ENCODE measurements at regions not wholly inside any gene's neighbourhood (a gene's known extent, or its start where the extent isn't known, plus 50 kb on each side); places are given as distances from the start of the nearest gene placed in this dataset.

DNA sequence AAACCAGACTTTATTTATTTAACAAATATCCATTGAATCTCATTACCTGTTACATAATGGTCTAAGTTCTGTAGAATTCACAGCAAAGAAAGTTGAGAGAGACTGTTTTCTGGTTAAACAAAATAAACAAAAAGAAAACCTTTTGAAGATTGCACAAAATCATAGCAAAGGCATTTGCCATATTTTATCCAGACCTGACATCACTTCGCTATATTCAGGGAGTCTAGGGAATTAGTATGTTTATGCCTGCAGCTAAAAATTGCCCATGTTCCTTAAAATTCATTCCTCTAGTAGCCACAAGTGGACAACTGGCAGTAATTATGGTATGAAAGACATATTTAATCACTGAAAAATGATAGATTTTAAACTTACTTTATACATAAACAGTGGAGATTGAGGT, 577.0 kb upstream of the DAB2 start:
- 96 to 97% methylated on average over 1 of the region's 1 CpG for WGBS, 2 donors
- intact Hi-C loops (cut with DNase I): no loop called here
- TF ChIP-seq EP300 (IDR thresholded peaks at IDR 0.05) (no peak), POLR2AphosphoS5 (IDR thresholded peaks at IDR 0.05) (no peak), POLR2A (IDR thresholded peaks at IDR 0.05) (no peak)
- TF ChIP-seq, protein P1, sequence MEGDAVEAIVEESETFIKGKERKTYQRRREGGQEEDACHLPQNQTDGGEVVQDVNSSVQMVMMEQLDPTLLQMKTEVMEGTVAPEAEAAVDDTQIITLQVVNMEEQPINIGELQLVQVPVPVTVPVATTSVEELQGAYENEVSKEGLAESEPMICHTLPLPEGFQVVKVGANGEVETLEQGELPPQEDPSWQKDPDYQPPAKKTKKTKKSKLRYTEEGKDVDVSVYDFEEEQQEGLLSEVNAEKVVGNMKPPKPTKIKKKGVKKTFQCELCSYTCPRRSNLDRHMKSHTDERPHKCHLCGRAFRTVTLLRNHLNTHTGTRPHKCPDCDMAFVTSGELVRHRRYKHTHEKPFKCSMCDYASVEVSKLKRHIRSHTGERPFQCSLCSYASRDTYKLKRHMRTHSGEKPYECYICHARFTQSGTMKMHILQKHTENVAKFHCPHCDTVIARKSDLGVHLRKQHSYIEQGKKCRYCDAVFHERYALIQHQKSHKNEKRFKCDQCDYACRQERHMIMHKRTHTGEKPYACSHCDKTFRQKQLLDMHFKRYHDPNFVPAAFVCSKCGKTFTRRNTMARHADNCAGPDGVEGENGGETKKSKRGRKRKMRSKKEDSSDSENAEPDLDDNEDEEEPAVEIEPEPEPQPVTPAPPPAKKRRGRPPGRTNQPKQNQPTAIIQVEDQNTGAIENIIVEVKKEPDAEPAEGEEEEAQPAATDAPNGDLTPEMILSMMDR (IDR thresholded peaks at IDR 0.05): no peak

DNA sequence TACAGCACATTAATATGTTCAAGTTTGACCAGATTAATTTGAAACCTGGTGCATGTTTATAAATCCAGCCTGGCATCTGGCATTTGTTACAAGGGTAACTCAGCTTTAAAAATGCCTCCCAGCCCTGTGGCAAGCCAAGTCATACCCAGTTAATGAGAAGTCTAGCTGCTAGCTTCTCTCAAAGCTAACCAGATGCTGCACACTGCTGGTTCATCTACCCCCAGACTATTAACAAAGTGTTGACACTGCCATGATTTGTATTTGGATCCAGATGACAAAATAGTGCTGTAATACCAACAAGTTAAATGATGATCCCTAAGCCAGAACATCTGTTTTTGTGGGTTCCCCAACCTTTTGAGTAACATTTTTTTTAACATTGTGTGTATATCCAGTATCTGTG, 573.7 kb upstream of the DAB2 start:
- H3K4me1 ChIP-seq: peaks cover 0 to 31% (median 14%) of the 10 kb centered on the region in 4 donors
- H3K27me3 ChIP-seq: no peaks in the 10 kb centered on the region
- peak; percentile 86 for DNase-seq
- H3K27ac ChIP-seq: peak overlapping the region in 3 of 4 donors; percentile 57 to 79 (median 68)
- H3K9me3 ChIP-seq: peaks cover 0 to 1% (median 0%) of the 10 kb centered on the region in 4 donors
- no peaks in the 10 kb centered on the region for H3K36me3 ChIP-seq
- H3K4me3 ChIP-seq: no peak overlapping the region
- TF ChIP-seq, protein P1 (IDR thresholded peaks at IDR 0.05): no peak
- TF ChIP-seq EP300 (IDR thresholded peaks at IDR 0.05): peak in 3 of 4 donors; percentile 15 to 90 (median 77)
- peak; percentile 68 to 94 (median 84) for TF ChIP-seq POLR2AphosphoS5 (IDR thresholded peaks at IDR 0.05)
- no peak for TF ChIP-seq POLR2A (IDR thresholded peaks at IDR 0.05)
- intact Hi-C loops (cut with DNase I): loop anchor here (1.0 to 5.0 kb wide), 3 partner anchors 54 to 684 kb away; no protein-coding TSS in a partner anchor

More for the DNA sequence above, 577.0 kb upstream of the DAB2 start:
- Histone ChIP-seq H3K27me3 (no peaks in the 10 kb centered on the region), H3K27ac (no peak overlapping the region), H3K4me1 (peaks cover 0 to 22% (median 11%) of the 10 kb centered on the region in 4 donors), H3K36me3 (no peaks in the 10 kb centered on the region), H3K9me3 (peaks cover 0 to 1% (median 0%) of the 10 kb centered on the region in 4 donors), H3K4me3 (no peak overlapping the region)
- DNase-seq: no peak

DNA sequence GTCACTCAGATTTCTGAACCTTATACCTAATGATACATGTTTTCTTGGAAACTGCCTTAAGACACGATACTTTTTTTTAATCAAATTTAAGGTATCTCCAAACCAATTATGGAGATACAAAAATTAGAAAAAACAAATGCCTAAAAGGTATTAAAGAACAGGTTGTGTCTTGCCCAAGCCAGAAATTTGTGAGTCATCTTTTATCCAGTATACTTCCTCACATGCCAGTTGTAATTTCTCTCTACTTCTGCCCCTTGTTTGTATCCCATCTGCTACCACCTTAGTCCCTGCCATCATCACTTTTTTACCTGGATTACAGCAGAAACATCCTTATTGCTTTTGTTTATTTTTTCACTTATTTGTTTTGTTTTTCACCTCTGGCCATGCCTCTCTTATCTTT, 571.2 kb upstream of the DAB2 start:
- no peaks in the 10 kb centered on the region for H3K27me3 ChIP-seq
- intact Hi-C loops (cut with DNase I): loop anchor here (5.0 kb wide), 1 partner anchor 56 kb away; no protein-coding TSS in a partner anchor
- H3K4me1 ChIP-seq: peaks cover 0 to 31% (median 14%) of the 10 kb centered on the region in 4 donors
- 92 to 100% methylated on average over 1 of the region's 1 CpG for WGBS, 2 donors
- no peak for DNase-seq
- H3K9me3 ChIP-seq: no peaks in the 10 kb centered on the region
- peak overlapping the region in 1 of 4 donors; percentile 79 for H3K27ac ChIP-seq
- no peaks in the 10 kb centered on the region for H3K36me3 ChIP-seq
- TF ChIP-seq POLR2AphosphoS5 (IDR thresholded peaks at IDR 0.05) (no peak), POLR2A (IDR thresholded peaks at IDR 0.05) (no peak), EP300 (IDR thresholded peaks at IDR 0.05) (no peak)
- H3K4me3 ChIP-seq: no peak overlapping the region

DNA sequence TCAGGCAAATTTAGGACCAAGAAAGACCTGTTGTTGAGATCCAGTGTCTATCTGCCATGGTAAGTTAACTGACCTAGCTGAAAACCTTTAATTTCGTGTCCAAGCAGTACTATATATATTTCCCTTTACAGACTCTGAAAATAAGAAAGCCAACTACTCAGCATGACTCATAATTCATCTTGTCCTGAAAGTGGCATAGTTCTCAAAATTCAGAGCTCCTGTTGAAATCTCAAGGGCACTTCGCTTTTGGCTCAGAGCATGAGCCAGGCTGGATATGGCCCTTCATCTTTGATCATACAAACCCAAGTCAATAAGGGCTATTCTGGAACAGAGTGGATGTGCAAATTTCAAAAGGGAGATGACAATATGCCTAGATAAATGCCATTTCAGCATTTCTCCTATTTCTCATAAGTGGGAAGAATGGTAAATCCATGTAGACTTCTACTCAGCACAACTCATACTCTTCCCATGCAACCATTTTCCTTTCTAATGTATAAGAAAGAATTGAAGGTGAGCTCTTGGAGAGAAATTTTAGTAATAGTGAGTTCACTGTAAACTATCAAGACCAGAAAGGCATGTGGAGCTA, 567.9 kb upstream of the DAB2 start:
- H3K27ac ChIP-seq: no peak overlapping the region
- intact Hi-C loops (cut with DNase I): no loop called here
- H3K4me1 ChIP-seq: peaks cover 0 to 15% (median 9%) of the 10 kb centered on the region in 4 donors
- TF ChIP-seq EP300 (IDR thresholded peaks at IDR 0.05): no peak
- no peak for TF ChIP-seq POLR2A (IDR thresholded peaks at IDR 0.05)
- TF ChIP-seq, protein P1 (IDR thresholded peaks at IDR 0.05): no peak
- TF ChIP-seq POLR2AphosphoS5 (IDR thresholded peaks at IDR 0.05): no peak
- no peak overlapping the region for H3K4me3 ChIP-seq
- no peaks in the 10 kb centered on the region for H3K9me3 ChIP-seq
- H3K27me3 ChIP-seq: no peaks in the 10 kb centered on the region
- H3K36me3 ChIP-seq: no peaks in the 10 kb centered on the region
- WGBS, 2 donors: 86 to 91% methylated on average over 2 of the region's 2 CpGs
- no peak for DNase-seq

DNA sequence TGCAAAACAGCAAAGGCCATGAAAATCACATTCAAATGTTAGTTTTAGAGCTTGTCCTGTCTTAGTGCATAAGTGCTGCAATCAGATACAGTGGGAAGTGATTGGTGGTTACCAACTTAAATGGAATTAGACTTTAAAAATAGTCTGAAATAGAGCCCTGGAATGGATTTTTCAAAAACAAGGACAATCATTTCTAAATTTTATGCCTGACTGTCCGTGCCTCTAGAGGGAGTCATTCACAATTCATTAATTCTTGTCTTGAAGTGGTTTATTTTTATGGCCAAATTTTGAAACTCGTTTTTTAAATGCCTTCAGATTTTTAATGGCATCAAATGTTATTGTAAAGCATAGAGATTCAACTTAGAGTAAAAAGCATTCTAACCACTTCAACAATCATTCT, 561.8 kb upstream of the DAB2 start:
- intact Hi-C loops (cut with DNase I): no loop called here
- Histone ChIP-seq H3K27ac (peak overlapping the region in 1 of 4 donors; percentile 41), H3K9me3 (no peaks in the 10 kb centered on the region), H3K27me3 (no peaks in the 10 kb centered on the region), H3K4me3 (no peak overlapping the region), H3K4me1 (peaks cover 0 to 37% (median 15%) of the 10 kb centered on the region in 4 donors), H3K36me3 (no peaks in the 10 kb centered on the region)
- DNase-seq: no peak
- WGBS, 2 donors: 71 to 74% methylated on average over 2 of the region's 2 CpGs
- TF ChIP-seq, protein P1 (IDR thresholded peaks at IDR 0.05): no peak
